ENCODE measurements at regions not wholly inside any gene's neighbourhood (a gene's known extent, or its start where the extent isn't known, plus 50 kb on each side); places are given as distances from the start of the nearest gene placed in this dataset.

GRCh38 chr9:28607843-28608242 is 1034.6 kb upstream of the C9orf72 start:
- TF ChIP-seq, protein P1, sequence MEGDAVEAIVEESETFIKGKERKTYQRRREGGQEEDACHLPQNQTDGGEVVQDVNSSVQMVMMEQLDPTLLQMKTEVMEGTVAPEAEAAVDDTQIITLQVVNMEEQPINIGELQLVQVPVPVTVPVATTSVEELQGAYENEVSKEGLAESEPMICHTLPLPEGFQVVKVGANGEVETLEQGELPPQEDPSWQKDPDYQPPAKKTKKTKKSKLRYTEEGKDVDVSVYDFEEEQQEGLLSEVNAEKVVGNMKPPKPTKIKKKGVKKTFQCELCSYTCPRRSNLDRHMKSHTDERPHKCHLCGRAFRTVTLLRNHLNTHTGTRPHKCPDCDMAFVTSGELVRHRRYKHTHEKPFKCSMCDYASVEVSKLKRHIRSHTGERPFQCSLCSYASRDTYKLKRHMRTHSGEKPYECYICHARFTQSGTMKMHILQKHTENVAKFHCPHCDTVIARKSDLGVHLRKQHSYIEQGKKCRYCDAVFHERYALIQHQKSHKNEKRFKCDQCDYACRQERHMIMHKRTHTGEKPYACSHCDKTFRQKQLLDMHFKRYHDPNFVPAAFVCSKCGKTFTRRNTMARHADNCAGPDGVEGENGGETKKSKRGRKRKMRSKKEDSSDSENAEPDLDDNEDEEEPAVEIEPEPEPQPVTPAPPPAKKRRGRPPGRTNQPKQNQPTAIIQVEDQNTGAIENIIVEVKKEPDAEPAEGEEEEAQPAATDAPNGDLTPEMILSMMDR (IDR thresholded peaks at IDR 0.05; ENCODE audit: low read depth, low read length, poor library complexity, severe bottlenecking) = no peak
- no peak for TF ChIP-seq EZH2phosphoT487 (IDR thresholded peaks at IDR 0.05; ENCODE audit: borderline replicate concordance, low read length)

Data from DOHH2 (cell line).